ENCODE measurements at regions not wholly inside any gene's neighbourhood (a gene's known extent, or its start where the extent isn't known, plus 50 kb on each side); places are given as distances from the start of the nearest gene placed in this dataset.

GRCh38 chr2:19048593-19049266 is 309.7 kb downstream of the OSR1 start:
- FAIRE-seq (no peak), ATAC-seq (no peak), DNase-seq (ENCODE audit: extremely low read depth in 1 of 4, low spot score in 3 of 4) (no peak)
- H3K4me2 ChIP-seq (ENCODE audit: insufficient read depth, low read length): no peak overlapping the region
- H3K36me3 ChIP-seq (ENCODE audit: control insufficient read depth, insufficient read depth, low read length): no peaks in the 10 kb centered on the region
- BruUV-seq (replicated peaks): no TSS peak
- intact Hi-C loops (cut with micrococcal nuclease) (no loop called here), in situ Hi-C loops (cut with MboI) (no loop called here)
- H3K9ac ChIP-seq (ENCODE audit: insufficient read depth in 1 of 2, low read depth in 2 of 2, low read length in 2 of 2): no peak overlapping the region
- no peaks in the 10 kb centered on the region for H3K27me3 ChIP-seq (ENCODE audit: control insufficient read depth in 2 of 2, insufficient read depth in 2 of 2, low read length in 2 of 2)
- no peaks in the 10 kb centered on the region for H3K79me2 ChIP-seq (ENCODE audit: control insufficient read depth, insufficient read depth, low read length)
- CTCF ChIA-PET (ENCODE audit: low intra/inter-chr PET ratio): no interaction called here
- no peak overlapping the region for H2AFZ ChIP-seq (ENCODE audit: low read depth, low read length)
- H3K4me3 ChIP-seq: no peak overlapping the region
- POLR2A ChIA-PET: no interaction called here
- no peaks in the 10 kb centered on the region for H4K20me1 ChIP-seq (replicated peaks; ENCODE audit: control insufficient read depth, insufficient read depth, low read length)
- H3K9me1 ChIP-seq (ENCODE audit: control insufficient read depth, insufficient read depth, low read length): no peaks in the 10 kb centered on the region
- no peaks in the 10 kb centered on the region for H3K4me1 ChIP-seq (replicated peaks in 1 of 2; ENCODE audit: control insufficient read depth in 2 of 2, insufficient read depth in 2 of 2, low read length in 2 of 2)
- H3K9me3 ChIP-seq (replicated peaks; ENCODE audit: control insufficient read depth, insufficient read depth, low read depth, low read length): no peaks in the 10 kb centered on the region
- 0% methylated on average over 5 of the region's 5 CpGs for WGBS (ENCODE audit: insufficient coverage, low coverage, missing lambda C conversion rate)
- no peak overlapping the region for H3K27ac ChIP-seq (ENCODE audit: extremely low read depth, low read depth, low read length)
- TF ChIP-seq ZFX (CRISPR knock-in tag; IDR thresholded peaks at IDR 0.05): no peak
- TF ChIP-seq CUX1 (CRISPR knock-in tag; IDR thresholded peaks at IDR 0.05): no peak
- TF ChIP-seq HLTF (IDR thresholded peaks at IDR 0.05): no peak
- no peak for TF ChIP-seq HBP1 (CRISPR knock-in tag; IDR thresholded peaks at IDR 0.05)
